ENCODE measurements at regions not wholly inside any gene's neighbourhood (a gene's known extent, or its start where the extent isn't known, plus 50 kb on each side); places are given as distances from the start of the nearest gene placed in this dataset.

DNA sequence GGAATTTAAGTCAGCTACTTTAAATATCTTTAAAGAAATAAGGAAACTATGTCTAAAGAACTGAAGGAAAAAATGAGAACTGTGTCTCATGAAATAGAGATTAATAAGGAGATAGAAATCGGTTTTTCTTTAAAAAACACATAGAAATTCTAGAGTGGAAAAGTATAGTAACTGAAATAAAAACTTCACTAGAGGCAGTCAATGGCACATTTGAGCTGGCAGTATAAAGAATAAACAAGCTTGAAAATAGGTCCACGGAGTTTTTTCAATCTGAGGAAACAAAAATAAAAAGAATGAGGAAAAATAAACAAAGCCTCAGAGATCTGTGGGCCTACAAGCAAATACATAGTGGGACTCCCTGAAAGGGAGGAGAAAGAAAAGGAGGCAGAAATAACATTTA, 127.5 kb downstream of the TWIST2 start:
- Histone ChIP-seq H3K4me1 (ENCODE audit: control insufficient read depth in 1 of 2, insufficient read depth in 2 of 2, low read length in 2 of 2) (no peaks in the 10 kb centered on the region), H3K36me3 (ENCODE audit: control insufficient read depth in 1 of 2, insufficient read depth in 2 of 2, low read length in 1 of 2) (no peaks in the 10 kb centered on the region), H3K27me3 (ENCODE audit: control insufficient read depth in 1 of 2, insufficient read depth in 2 of 2, low read length in 1 of 2) (no peaks in the 10 kb centered on the region), H3K4me3 (ENCODE audit: low read length in 2 of 2) (no peak overlapping the region), H3K27ac (ENCODE audit: low read depth in 1 of 2, low read length in 2 of 2) (no peak overlapping the region), H3K9me3 (ENCODE audit: control insufficient read depth, low read length) (peaks cover 3% of the 10 kb centered on the region)
- intact Hi-C loops (cut with DNase I) = no loop called here
- ATAC-seq (ENCODE audit: low FRiP score) (no peak), DNase-seq (no peak)
- 40% methylated on average over 2 of the region's 2 CpGs for WGBS, 2 donors

DNA sequence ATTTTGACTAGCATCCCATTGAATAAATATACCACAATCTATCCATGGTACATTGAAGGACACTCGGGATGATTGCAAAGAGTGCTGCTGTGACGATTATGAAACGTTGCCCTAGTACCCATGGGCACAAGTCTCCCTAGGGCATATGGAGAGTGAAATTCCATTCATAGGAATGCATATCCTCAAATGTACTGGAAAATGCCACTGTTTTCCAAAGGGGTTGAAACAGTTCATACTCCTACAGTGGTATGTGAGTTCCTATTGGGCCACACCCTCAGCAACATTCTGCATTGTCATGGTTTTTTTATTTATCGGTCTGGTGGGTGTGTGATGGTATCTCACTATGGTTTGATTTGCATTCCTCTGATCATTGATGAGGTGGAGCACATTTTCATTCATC, 130.6 kb downstream of the TWIST2 start:
- Histone ChIP-seq H3K9me3 (ENCODE audit: control insufficient read depth, low read length) (peaks cover 4% of the 10 kb centered on the region), H3K4me3 (ENCODE audit: low read length in 2 of 2) (no peak overlapping the region), H3K27ac (ENCODE audit: low read depth in 1 of 2, low read length in 2 of 2) (no peak overlapping the region), H3K36me3 (ENCODE audit: control insufficient read depth in 1 of 2, insufficient read depth in 2 of 2, low read length in 1 of 2) (no peaks in the 10 kb centered on the region), H3K27me3 (ENCODE audit: control insufficient read depth in 1 of 2, insufficient read depth in 2 of 2, low read length in 1 of 2) (no peaks in the 10 kb centered on the region), H3K4me1 (ENCODE audit: control insufficient read depth in 1 of 2, insufficient read depth in 2 of 2, low read length in 2 of 2) (no peaks in the 10 kb centered on the region)
- ATAC-seq (ENCODE audit: low FRiP score) = no peak
- DNase-seq = no peak
- 45 to 59% methylated on average over 4 of the region's 4 CpGs for WGBS, 2 donors
- intact Hi-C loops (cut with DNase I) = no loop called here

GRCh38 chr2:238979636-238980035, 131.8 kb downstream of the TWIST2 start:
- no peaks in the 10 kb centered on the region for H3K36me3 ChIP-seq (ENCODE audit: control insufficient read depth in 1 of 2, insufficient read depth in 2 of 2, low read length in 1 of 2)
- no peaks in the 10 kb centered on the region for H3K27me3 ChIP-seq (ENCODE audit: control insufficient read depth in 1 of 2, insufficient read depth in 2 of 2, low read length in 1 of 2)
- H3K4me3 ChIP-seq (ENCODE audit: low read length in 2 of 2) = no peak overlapping the region
- intact Hi-C loops (cut with DNase I) = no loop called here
- 79 to 82% methylated on average over 4 of the region's 4 CpGs for WGBS, 2 donors
- DNase-seq (no peak), ATAC-seq (ENCODE audit: low FRiP score) (no peak)
- no peaks in the 10 kb centered on the region for H3K4me1 ChIP-seq (ENCODE audit: control insufficient read depth in 1 of 2, insufficient read depth in 2 of 2, low read length in 2 of 2)
- peaks cover 4% of the 10 kb centered on the region for H3K9me3 ChIP-seq (ENCODE audit: control insufficient read depth, low read length)
- no peak overlapping the region for H3K27ac ChIP-seq (ENCODE audit: low read depth in 1 of 2, low read length in 2 of 2)

DNA sequence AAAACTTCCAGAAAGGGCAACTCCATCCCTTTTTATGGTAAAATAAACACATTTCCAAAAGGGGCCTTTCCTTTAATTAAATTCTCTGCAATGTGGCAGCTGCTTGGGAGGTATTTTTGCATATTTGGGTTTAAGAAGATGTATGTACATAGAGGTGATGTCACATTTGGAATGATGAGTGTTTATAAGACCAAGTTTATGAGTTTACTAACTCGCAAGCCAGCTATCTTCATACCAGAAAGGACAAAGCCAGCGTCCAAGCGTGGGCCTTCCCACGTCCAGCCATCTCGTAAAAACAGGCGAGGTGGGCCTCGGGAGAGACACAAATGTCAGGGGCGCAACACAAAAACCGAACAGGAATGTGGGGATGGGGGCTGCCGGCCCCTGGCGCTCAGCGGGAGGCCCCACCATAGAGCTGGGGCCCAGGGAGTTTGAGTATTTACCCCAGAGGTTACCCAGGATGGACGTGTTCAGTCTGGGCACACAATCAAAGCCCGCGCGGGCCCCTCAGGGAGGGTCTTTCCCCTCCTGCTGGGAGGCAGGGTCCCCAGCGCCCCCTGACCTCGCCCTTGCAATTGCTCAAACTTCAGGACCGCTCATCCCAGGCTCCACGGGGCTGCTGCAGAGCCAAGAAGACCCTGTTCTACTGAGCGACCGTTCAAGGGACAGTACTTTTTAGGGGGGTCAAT, 137.3 kb downstream of the TWIST2 start:
- H3K4me3 ChIP-seq (ENCODE audit: low read length in 2 of 2) = no peak overlapping the region
- intact Hi-C loops (cut with DNase I) = no loop called here
- no peaks in the 10 kb centered on the region for H3K27me3 ChIP-seq (ENCODE audit: control insufficient read depth in 1 of 2, insufficient read depth in 2 of 2, low read length in 1 of 2)
- no peak overlapping the region for H3K27ac ChIP-seq (ENCODE audit: low read depth in 1 of 2, low read length in 2 of 2)
- 89% methylated on average over 22 of the region's 22 CpGs for WGBS, 2 donors
- peaks cover 2% of the 10 kb centered on the region for H3K9me3 ChIP-seq (ENCODE audit: control insufficient read depth, low read length)
- DNase-seq (no peak), ATAC-seq (ENCODE audit: low FRiP score) (no peak)
- no peaks in the 10 kb centered on the region for H3K4me1 ChIP-seq (ENCODE audit: control insufficient read depth in 1 of 2, insufficient read depth in 2 of 2, low read length in 2 of 2)
- no peaks in the 10 kb centered on the region for H3K36me3 ChIP-seq (ENCODE audit: control insufficient read depth in 1 of 2, insufficient read depth in 2 of 2, low read length in 1 of 2)

DNA sequence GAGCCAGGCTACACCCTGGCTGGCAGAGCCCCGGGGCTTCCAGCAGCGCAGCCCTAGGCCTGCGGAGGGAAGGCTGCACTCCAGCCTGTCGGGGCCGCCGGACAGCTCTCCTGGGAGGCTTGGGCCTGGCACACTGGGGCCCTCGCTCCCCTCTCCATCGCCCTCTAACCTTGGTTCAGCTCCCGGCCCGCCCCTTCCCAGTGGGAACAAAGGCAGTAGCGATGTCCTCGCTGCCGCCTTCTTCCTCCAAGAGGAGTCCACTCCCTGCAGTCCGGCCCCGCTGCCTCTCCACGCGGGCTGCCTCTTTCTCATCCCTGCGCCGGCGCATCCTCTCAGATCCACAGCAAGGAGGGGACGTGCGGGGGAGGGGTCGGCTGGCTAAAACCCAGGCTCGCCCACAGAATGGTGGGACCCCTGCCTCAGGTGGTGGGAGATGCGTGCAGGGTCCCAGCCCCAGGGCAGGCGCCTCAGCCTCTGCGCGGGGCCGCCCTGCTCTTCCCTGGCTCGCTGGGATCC, 138.1 kb downstream of the TWIST2 start:
- H3K36me3 ChIP-seq (ENCODE audit: control insufficient read depth in 1 of 2, insufficient read depth in 2 of 2, low read length in 1 of 2) = no peaks in the 10 kb centered on the region
- H3K27ac ChIP-seq (ENCODE audit: low read depth in 1 of 2, low read length in 2 of 2) = no peak overlapping the region
- ATAC-seq (ENCODE audit: low FRiP score) (no peak), DNase-seq (no peak)
- no peaks in the 10 kb centered on the region for H3K27me3 ChIP-seq (ENCODE audit: control insufficient read depth in 1 of 2, insufficient read depth in 2 of 2, low read length in 1 of 2)
- H3K9me3 ChIP-seq (ENCODE audit: control insufficient read depth, low read length) = no peaks in the 10 kb centered on the region
- WGBS, 2 donors = 81 to 83% methylated on average over 26 to 30 of the region's 30 CpGs
- no peak overlapping the region for H3K4me3 ChIP-seq (ENCODE audit: low read length in 2 of 2)
- intact Hi-C loops (cut with DNase I) = no loop called here
- H3K4me1 ChIP-seq (ENCODE audit: control insufficient read depth in 1 of 2, insufficient read depth in 2 of 2, low read length in 2 of 2) = no peaks in the 10 kb centered on the region

DNA sequence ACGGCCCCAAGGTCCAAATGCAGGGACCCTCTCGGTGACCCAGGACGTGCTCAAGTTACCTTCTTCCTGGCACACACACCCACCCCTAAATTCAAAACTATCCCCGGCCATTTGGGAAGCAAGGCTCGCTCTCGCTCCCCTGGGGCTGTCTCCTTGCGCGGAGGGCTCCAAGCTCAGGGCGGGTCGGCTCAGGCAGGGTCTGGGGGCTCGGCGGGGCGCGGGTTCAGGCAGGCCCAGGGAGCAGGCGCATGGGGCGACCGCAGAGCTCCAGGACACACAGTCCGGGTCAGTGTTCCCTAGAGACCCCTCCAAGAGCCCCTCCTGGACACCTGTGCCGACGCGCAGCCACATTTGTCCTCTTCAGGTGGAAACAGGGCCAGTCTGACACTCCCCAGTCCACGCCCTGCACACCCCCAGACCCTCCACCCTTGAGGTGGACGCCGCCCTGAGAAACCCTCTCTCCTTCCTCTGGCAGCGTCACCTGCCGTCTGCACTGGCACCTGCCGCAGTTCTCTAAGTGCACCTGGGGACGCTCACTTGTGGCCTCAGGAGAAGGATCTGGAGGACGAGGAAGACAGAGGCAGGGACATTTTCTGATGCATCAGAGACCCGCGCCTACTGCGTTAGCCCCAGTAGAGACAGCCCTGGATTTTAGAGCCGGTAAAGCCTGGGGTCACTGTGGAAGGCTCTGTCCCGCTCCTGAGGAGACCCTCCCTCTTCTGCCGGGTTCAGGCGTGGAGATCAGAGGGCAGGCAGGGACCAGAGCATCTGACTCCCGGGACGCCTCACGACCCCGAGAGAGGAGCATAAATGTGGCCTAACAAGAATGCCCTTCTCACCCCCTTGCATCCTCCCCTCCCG, 138.8 kb downstream of the TWIST2 start:
- no peaks in the 10 kb centered on the region for H3K9me3 ChIP-seq (ENCODE audit: control insufficient read depth, low read length)
- WGBS, 2 donors = 88 to 90% methylated on average over 35 to 41 of the region's 41 CpGs

GRCh38 chr2:238987352-238987981, 139.6 kb downstream of the TWIST2 start:
- no peak overlapping the region for H3K27ac ChIP-seq (ENCODE audit: low read depth in 1 of 2, low read length in 2 of 2)
- H3K4me3 ChIP-seq (ENCODE audit: low read length in 2 of 2) = no peak overlapping the region
- DNase-seq = no peak
- H3K9me3 ChIP-seq (ENCODE audit: control insufficient read depth, low read length) = no peaks in the 10 kb centered on the region
- WGBS, 2 donors = 95 to 97% methylated on average over 14 of the region's 14 CpGs
- no peaks in the 10 kb centered on the region for H3K36me3 ChIP-seq (ENCODE audit: control insufficient read depth in 1 of 2, insufficient read depth in 2 of 2, low read length in 1 of 2)
- ATAC-seq (ENCODE audit: low FRiP score) = no peak
- H3K4me1 ChIP-seq (ENCODE audit: control insufficient read depth in 1 of 2, insufficient read depth in 2 of 2, low read length in 2 of 2) = no peaks in the 10 kb centered on the region
- no peaks in the 10 kb centered on the region for H3K27me3 ChIP-seq (ENCODE audit: control insufficient read depth in 1 of 2, insufficient read depth in 2 of 2, low read length in 1 of 2)
- intact Hi-C loops (cut with DNase I) = no loop called here

More for the DNA sequence above, 138.8 kb downstream of the TWIST2 start:
- H3K4me1 ChIP-seq (ENCODE audit: control insufficient read depth in 1 of 2, insufficient read depth in 2 of 2, low read length in 2 of 2) = no peaks in the 10 kb centered on the region
- no peaks in the 10 kb centered on the region for H3K36me3 ChIP-seq (ENCODE audit: control insufficient read depth in 1 of 2, insufficient read depth in 2 of 2, low read length in 1 of 2)
- H3K27me3 ChIP-seq (ENCODE audit: control insufficient read depth in 1 of 2, insufficient read depth in 2 of 2, low read length in 1 of 2) = no peaks in the 10 kb centered on the region
- H3K4me3 ChIP-seq (ENCODE audit: low read length in 2 of 2) = no peak overlapping the region
- no peak for DNase-seq
- ATAC-seq (ENCODE audit: low FRiP score) = no peak
- intact Hi-C loops (cut with DNase I) = no loop called here
- H3K27ac ChIP-seq (ENCODE audit: low read depth in 1 of 2, low read length in 2 of 2) = no peak overlapping the region

DNA sequence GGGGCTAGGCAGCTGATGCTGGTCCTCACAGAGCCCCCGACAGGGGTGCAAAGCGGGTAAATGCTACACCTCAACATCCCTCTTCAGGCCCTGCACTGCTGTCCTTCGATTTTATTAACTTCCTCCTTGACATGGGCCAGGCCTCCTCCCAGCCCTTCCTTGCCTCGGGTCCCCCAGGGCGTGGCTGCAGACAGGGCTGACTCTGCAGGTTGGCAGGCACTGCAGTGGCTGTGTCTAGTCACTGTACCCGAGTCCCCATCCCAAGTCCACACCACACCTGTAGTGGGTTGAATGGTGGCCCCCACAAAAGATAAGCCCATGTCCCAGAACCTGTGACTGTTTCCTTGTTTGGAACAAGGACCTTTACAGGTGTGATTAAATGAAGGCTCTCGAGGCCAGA, 140.2 kb downstream of the TWIST2 start:
- DNase-seq = no peak
- no peaks in the 10 kb centered on the region for H3K27me3 ChIP-seq (ENCODE audit: control insufficient read depth in 1 of 2, insufficient read depth in 2 of 2, low read length in 1 of 2)

More for the DNA sequence above, 140.2 kb downstream of the TWIST2 start:
- Histone ChIP-seq H3K36me3 (ENCODE audit: control insufficient read depth in 1 of 2, insufficient read depth in 2 of 2, low read length in 1 of 2) (no peaks in the 10 kb centered on the region), H3K4me1 (ENCODE audit: control insufficient read depth in 1 of 2, insufficient read depth in 2 of 2, low read length in 2 of 2) (no peaks in the 10 kb centered on the region), H3K9me3 (ENCODE audit: control insufficient read depth, low read length) (no peaks in the 10 kb centered on the region), H3K27ac (ENCODE audit: low read depth in 1 of 2, low read length in 2 of 2) (no peak overlapping the region), H3K4me3 (ENCODE audit: low read length in 2 of 2) (no peak overlapping the region)
- no peak for ATAC-seq (ENCODE audit: low FRiP score)
- intact Hi-C loops (cut with DNase I) = no loop called here
- WGBS, 2 donors = 83 to 92% methylated on average over 7 of the region's 7 CpGs
